Retinal pigment epithelial cell (primary cell): ENCODE measurements at regions not wholly inside any gene's neighbourhood (a gene's known extent, or its start where the extent isn't known, plus 50 kb on each side); places are given as distances from the start of the nearest gene placed in this dataset.

Experiments
- DNase-seq: peaks from one replicate; pipeline ENCODE4 v3.0.0-alpha.2; 2010; ENCODE audit warnings: low read depth
- H3K4me3 ChIP-seq: 2 replicates; pipeline ENCODE4 v1.5.1; 2011; ENCODE audit warnings: mild to moderate bottlenecking, low read length, control low read depth, moderate library complexity
- CTCF ChIP-seq: conservative IDR thresholded peaks from 2 replicates; pipeline ENCODE4 v1.5.1; 2011; ENCODE audit warnings: low read depth, low read length, control low read depth, inconsistent platforms

GRCh38 chr9:81380504-81381359, 308.6 kb downstream of the TLE1 start:
- TF ChIP-seq CTCF: no peak
- no peak overlapping the region for H3K4me3 ChIP-seq
- no peak for DNase-seq

GRCh38 chr9:81379655-81380054, 309.7 kb downstream of the TLE1 start:
- H3K4me3 ChIP-seq: no peak overlapping the region
- no peak for DNase-seq
- TF ChIP-seq CTCF: no peak

- no peak overlapping the region for H3K4me3 ChIP-seq
- no peak for DNase-seq
- TF ChIP-seq CTCF: no peak
These were observed 311.4 kb downstream of the TLE1 start for GRCh38 chr9:81377921-81378320.

- no peak for DNase-seq
- H3K4me3 ChIP-seq: no peak overlapping the region
- no peak for TF ChIP-seq CTCF
These were observed 312.0 kb downstream of the TLE1 start for GRCh38 chr9:81377320-81377719.

- H3K4me3 ChIP-seq: no peak overlapping the region
- no peak for DNase-seq
- no peak for TF ChIP-seq CTCF
These were observed 313.9 kb downstream of the TLE1 start for GRCh38 chr9:81375187-81376100.

GRCh38 chr9:81374459-81375186, 314.7 kb downstream of the TLE1 start:
- TF ChIP-seq CTCF: no peak
- no peak for DNase-seq

More at GRCh38 chr9:81374459-81375186, 314.7 kb downstream of the TLE1 start:
- H3K4me3 ChIP-seq: no peak overlapping the region
